GM12873 (cell line): ENCODE measurements at regions not wholly inside any gene's neighbourhood (a gene's known extent, or its start where the extent isn't known, plus 50 kb on each side); places are given as distances from the start of the nearest gene placed in this dataset.

ENCODE experiments used
- CTCF ChIP-seq: IDR thresholded peaks from 2 replicates; pipeline ENCODE4 v1.5.1; 2012; ENCODE audit warnings: low read depth, mild to moderate bottlenecking, moderate library complexity, low read length, control low read depth; ENCODE audit not compliant: insufficient read depth; ENCODE audit errors: missing control alignments

DNA sequence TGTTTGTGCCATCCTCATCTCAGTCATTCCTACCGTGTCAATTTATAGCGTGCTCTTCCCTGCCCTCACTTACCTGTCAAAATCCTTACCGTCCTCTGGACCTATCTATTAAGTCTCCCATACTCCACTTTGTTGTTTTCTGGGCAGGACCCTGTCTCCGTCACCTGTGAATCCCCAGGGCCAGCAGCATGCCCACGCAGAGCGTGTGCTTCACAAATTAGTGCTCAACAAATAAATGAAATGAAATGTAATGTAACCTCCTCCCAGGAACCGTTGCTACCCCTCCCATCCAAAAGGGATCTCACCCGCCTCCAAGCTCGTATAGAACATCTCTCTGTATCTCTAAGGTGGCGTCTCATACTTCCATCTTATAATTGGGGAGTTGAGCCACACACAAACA is 589.9 kb upstream of the MGMT start:
- no peak for TF ChIP-seq CTCF

DNA sequence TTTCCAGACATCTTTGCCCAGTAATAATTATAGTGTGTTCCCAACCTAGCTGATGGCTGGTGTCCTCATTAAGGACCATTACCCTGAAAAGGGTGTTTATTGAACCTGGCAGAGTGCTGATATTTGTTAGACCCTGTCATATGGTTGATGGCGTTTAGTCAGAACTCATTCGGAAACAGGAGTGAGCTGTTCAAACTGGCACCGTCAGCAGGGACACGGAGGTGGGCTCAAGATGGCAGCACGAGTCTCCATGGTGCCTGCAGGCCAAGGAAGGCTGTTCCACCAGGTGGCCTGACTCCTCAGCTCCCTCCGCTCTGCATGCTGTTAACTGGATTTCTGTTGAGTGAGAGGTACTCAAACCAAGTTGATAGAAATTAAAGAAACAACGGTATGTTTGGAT is 589.1 kb upstream of the MGMT start:
- no peak for TF ChIP-seq CTCF

GRCh38 chr10:128879030-128879429 is 588.0 kb upstream of the MGMT start:
- no peak for TF ChIP-seq CTCF

GRCh38 chr10:128879441-128880140 is 587.5 kb upstream of the MGMT start:
- no peak for TF ChIP-seq CTCF

DNA sequence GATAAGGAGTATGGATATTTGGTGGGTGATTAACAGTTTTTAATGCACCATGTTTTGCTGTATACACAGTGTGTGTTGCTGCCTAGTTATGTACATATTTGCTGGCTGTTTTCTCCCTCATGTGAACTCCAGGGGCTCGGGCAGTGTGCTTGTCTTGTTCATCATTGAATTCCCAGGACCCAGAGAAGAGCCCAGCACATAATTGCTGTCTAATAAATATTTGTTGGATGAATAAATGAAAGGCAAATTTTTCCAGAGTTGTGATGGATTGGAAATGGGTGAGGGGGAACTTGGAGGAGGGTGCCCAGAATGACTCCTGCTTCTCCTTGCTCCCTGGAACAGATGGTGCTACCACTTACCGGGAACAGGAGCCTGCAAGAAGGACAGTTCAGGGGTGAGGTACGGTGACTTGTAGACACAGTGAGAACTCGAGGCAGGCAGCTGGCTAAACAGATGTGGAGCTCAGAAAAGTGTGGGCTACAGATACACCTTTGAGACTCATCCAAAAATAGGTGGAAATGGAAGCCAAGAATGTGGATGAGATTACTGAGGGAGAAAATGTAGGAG is 586.8 kb upstream of the MGMT start:
- no peak for TF ChIP-seq CTCF

DNA sequence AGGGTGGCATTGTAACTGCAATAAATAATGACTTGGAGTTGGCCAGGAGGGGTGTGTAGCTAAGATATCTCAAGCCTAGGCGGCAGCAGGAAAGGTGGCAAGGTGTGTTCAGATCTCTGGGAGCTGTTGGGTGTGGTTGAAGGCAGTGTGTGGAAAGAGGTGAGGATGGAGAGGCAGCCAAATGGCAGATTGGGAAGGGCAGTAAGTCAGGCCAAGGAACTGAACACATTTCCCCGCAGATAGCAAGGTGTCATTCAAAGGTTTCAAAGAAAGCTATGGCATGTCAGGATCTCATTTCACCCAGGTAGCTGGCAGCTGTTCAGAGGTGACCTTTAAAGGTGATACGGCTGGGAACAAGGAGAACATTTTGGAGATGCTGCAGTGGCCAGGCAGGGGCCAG is 586.0 kb upstream of the MGMT start:
- TF ChIP-seq CTCF, result no peak

GRCh38 chr10:128883231-128884032 is 583.6 kb upstream of the MGMT start:
- no peak for TF ChIP-seq CTCF
